Gastroesophageal sphincter (tissue), 3 donors: ENCODE measurements at regions not wholly inside any gene's neighbourhood (a gene's known extent, or its start where the extent isn't known, plus 50 kb on each side); places are given as distances from the start of the nearest gene placed in this dataset.

Experiments used
- POLR2A ChIP-seq, 2 donors: fragments of 450-650 bp; IDR thresholded peaks; one replicate each; pipeline ENCODE4 v1.6.1; 2017; ENCODE audit warnings: antibody characterized with exemption in 2 of 2, mild to moderate bottlenecking in 2 of 2, moderate library complexity in 1 of 2
- POLR2AphosphoS5 ChIP-seq: sonication (generic); formaldehyde crosslinking; IDR thresholded peaks from one replicate; pipeline ENCODE4 v1.6.1; 2017; ENCODE audit warnings: antibody characterized with exemption
- TF ChIP-seq, protein P1 (sequence below), 4 experiments: fragments of 200-600 bp in 2 of 4; fragments of 450-650 bp in 2 of 4; sonication (generic) in 1 of 4; IDR thresholded peaks; one replicate each; pipeline ENCODE4 v1.5.1; 2017 to 2019; ENCODE audit warnings: antibody characterized with exemption in 4 of 4, mild to moderate bottlenecking in 2 of 4, moderate library complexity in 2 of 4

GRCh38 chr2:184294831-184295230, 303.5 kb upstream of the ZNF804A start:
- TF ChIP-seq, protein P1, sequence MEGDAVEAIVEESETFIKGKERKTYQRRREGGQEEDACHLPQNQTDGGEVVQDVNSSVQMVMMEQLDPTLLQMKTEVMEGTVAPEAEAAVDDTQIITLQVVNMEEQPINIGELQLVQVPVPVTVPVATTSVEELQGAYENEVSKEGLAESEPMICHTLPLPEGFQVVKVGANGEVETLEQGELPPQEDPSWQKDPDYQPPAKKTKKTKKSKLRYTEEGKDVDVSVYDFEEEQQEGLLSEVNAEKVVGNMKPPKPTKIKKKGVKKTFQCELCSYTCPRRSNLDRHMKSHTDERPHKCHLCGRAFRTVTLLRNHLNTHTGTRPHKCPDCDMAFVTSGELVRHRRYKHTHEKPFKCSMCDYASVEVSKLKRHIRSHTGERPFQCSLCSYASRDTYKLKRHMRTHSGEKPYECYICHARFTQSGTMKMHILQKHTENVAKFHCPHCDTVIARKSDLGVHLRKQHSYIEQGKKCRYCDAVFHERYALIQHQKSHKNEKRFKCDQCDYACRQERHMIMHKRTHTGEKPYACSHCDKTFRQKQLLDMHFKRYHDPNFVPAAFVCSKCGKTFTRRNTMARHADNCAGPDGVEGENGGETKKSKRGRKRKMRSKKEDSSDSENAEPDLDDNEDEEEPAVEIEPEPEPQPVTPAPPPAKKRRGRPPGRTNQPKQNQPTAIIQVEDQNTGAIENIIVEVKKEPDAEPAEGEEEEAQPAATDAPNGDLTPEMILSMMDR (IDR thresholded peaks at IDR 0.05) = no peak
- TF ChIP-seq POLR2A (IDR thresholded peaks at IDR 0.05) (no peak), POLR2AphosphoS5 (no peak)
